Skeletal muscle satellite cell (primary cell): ENCODE measurements at regions not wholly inside any gene's neighbourhood (a gene's known extent, or its start where the extent isn't known, plus 50 kb on each side); places are given as distances from the start of the nearest gene placed in this dataset.

ENCODE experiments used
- H3K27me3 ChIP-seq: 2 replicates; pipeline ENCODE4 v1.7.0; 2013; ENCODE audit warnings: low read length; ENCODE audit not compliant: control insufficient read depth, insufficient read depth
- H3K36me3 ChIP-seq: 2 replicates; pipeline ENCODE4 v1.7.0; 2013; ENCODE audit warnings: mild to moderate bottlenecking, control low read depth, low read length; ENCODE audit not compliant: insufficient read depth
- H3K4me1 ChIP-seq: 2 replicates; pipeline ENCODE4 v1.7.0; 2013; ENCODE audit warnings: low read length; ENCODE audit not compliant: control insufficient read depth, insufficient read depth
- H3K4me2 ChIP-seq: 2 replicates; pipeline ENCODE4 v1.7.0; 2013; ENCODE audit warnings: mild to moderate bottlenecking, low read length
- H3K4me3 ChIP-seq: 2 replicates; pipeline ENCODE4 v1.7.0; 2013; ENCODE audit warnings: low read length
- H3K9ac ChIP-seq: 2 replicates; pipeline ENCODE4 v1.7.0; 2013; ENCODE audit warnings: mild to moderate bottlenecking, low read depth, low read length, moderate library complexity
- H3K9me3 ChIP-seq: replicated peaks from 2 replicates; pipeline ENCODE4 v1.7.0; 2013; ENCODE audit warnings: mild to moderate bottlenecking, control low read depth, low read length

DNA sequence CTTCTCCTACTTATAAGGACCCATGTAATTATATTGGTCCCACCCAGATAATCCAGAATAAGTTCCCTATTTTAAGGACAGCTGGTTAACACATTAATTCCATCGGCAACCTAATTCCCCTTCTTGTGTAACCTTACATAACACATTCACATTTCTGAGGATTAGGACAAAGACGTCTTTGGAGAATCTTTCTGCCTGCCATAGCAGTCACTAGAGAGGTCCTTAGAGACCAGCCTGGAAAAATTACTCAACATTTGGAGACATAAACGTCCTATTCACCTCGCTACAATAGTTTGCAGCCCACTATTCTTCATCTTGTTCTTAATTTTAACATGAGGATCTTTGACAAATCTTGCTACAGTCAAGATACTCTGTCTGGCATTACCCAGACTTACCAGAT lies 100.1 kb downstream of the MAFB start:
- no peaks in the 10 kb centered on the region for H3K9me3 ChIP-seq
- H3K27me3 ChIP-seq: no peaks in the 10 kb centered on the region
- H3K4me3 ChIP-seq: no peak overlapping the region
- H3K4me2 ChIP-seq: no peak overlapping the region
- H3K9ac ChIP-seq: no peak overlapping the region
- H3K36me3 ChIP-seq: no peaks in the 10 kb centered on the region
- no peaks in the 10 kb centered on the region for H3K4me1 ChIP-seq

DNA sequence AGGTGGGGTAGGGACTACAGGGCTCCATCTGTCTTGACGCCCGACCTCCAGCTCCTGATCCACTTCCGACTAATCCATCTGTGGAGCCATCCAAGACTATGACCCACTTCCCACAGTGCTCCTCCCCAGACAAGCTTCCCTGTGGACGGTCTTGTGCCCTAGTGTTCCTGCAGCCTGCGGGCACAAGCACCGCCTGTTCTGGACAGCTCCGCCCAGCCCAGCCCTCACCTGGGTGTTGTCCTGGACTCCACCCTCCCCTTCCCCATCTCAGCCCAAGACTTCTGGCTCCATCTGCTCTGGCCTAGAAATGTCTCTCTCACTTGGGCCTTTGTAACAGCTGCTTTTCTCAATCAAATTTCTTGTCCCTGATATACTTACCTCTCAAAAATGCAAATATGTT lies 102.0 kb downstream of the MAFB start:
- Histone ChIP-seq H3K36me3 (no peaks in the 10 kb centered on the region), H3K4me3 (no peak overlapping the region), H3K4me2 (no peak overlapping the region), H3K9ac (no peak overlapping the region), H3K4me1 (no peaks in the 10 kb centered on the region), H3K9me3 (no peaks in the 10 kb centered on the region), H3K27me3 (no peaks in the 10 kb centered on the region)

DNA sequence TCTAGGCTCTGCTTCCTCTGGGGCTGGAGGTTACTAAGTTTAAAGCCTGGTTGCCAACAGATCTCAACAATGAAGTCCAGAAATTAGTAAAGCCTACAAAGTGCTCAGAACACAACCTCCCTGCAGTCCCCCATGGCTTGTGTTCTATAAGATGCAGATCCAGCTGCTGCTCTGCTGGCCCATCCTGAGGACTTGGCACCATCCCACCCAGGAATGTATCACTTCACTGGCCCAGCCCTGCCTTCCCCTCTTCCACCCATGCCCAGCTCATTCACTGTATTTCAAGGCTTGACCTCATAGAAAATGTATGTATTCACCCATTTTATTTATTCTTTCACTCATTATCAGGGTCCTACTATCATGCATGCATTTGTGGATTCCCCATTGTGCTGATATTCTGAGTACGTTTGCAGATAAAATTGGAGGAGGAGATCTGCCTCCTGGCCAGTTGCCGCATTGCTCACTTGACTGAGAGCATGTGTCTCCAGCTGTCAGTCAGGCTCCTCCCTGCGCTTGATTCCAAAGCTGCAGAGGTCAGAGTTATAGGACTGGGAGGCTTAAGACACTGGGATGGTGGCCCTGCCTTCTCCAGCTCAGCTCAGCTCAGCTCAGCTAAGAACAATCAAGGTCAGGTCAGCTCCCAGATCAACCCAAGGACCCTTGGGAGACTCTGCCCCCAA lies 104.8 kb downstream of the MAFB start:
- Histone ChIP-seq H3K9me3 (no peaks in the 10 kb centered on the region), H3K4me2 (no peak overlapping the region), H3K4me1 (no peaks in the 10 kb centered on the region), H3K36me3 (no peaks in the 10 kb centered on the region), H3K27me3 (no peaks in the 10 kb centered on the region), H3K9ac (no peak overlapping the region), H3K4me3 (no peak overlapping the region)

DNA sequence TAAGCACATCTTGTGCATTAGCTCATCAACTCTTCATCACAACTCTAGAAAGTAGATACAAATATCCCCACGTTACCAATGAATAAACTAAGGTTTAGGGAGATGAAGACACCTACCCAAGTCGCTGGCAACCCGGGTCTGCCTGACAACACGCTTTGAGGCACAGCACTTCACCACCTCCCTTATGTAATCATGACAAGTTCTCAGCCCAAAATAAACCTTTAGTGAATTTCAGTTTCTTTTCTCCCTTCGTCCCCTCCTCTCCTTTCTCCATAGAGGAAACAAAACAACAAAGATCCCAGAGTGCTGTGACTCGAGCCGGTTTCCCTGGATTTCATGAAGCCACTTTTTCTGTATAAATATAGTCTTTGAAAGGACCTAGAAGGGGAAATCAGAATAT lies 105.4 kb downstream of the MAFB start:
- Histone ChIP-seq H3K4me2 (no peak overlapping the region), H3K4me1 (no peaks in the 10 kb centered on the region), H3K9me3 (no peaks in the 10 kb centered on the region), H3K4me3 (no peak overlapping the region), H3K27me3 (no peaks in the 10 kb centered on the region), H3K36me3 (no peaks in the 10 kb centered on the region), H3K9ac (no peak overlapping the region)

DNA sequence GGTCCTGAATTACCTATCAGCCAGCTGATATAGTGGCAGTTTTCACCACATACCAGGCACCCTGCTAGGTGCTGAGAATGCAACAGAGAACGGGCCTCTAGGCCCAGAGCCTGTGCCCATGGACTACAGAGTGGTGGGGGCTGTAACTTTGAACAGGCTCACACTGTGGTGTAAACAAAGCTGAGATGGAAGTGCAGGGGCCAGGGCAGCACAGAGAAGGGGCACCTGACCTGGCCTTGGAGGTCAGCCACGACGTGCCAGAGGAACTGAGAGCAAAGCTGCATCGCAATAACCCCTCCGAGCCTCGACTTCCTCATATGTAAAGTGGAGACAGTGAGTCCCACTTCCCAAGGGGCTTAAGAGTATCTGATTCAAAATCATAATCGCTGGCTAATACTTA lies 105.8 kb downstream of the MAFB start:
- Histone ChIP-seq H3K4me2 (no peak overlapping the region), H3K9me3 (no peaks in the 10 kb centered on the region), H3K4me3 (no peak overlapping the region), H3K9ac (no peak overlapping the region), H3K4me1 (no peaks in the 10 kb centered on the region), H3K36me3 (no peaks in the 10 kb centered on the region), H3K27me3 (no peaks in the 10 kb centered on the region)

DNA sequence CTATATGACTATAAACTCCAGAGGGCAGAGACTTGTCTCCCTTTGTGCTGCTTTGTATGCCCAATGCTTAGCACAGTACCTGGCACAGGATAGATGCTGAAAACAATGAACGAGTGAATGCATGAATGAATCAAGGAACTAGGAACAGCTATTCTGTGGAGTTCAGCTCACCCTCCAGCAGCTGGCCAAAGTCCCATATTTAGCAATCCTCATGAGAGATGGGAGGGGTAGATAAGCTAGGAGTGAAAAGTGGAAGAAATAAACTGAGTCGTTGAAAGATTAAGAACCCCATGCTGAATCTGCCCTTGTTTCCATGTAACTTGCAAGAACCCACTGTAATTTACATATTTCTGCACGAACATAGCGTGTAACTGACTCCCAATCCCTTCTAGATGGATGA lies 106.5 kb downstream of the MAFB start:
- no peaks in the 10 kb centered on the region for H3K4me1 ChIP-seq
- H3K36me3 ChIP-seq: no peaks in the 10 kb centered on the region
- H3K9ac ChIP-seq: no peak overlapping the region
- no peak overlapping the region for H3K4me3 ChIP-seq
- H3K27me3 ChIP-seq: no peaks in the 10 kb centered on the region
- no peak overlapping the region for H3K4me2 ChIP-seq
- H3K9me3 ChIP-seq: no peaks in the 10 kb centered on the region

DNA sequence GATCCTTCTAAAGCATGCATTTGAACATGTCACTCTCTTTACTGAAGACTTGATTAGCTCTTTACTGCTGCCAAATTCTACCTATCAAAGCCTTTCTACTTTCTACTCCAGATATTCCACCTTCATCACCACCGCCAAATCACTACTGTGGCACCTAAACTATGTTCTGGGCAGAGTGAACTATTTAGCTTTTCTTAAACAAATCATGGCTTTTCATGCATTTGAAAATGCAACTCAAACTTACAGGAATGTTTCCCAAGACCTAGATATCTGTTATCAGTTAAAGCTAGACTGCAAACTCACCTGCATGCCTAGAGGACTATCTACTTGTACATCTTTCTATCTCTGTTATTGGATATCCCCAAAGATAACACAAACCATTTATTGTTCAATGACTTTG lies 109.3 kb downstream of the MAFB start:
- Histone ChIP-seq H3K9ac (no peak overlapping the region), H3K4me2 (no peak overlapping the region), H3K27me3 (no peaks in the 10 kb centered on the region), H3K9me3 (no peaks in the 10 kb centered on the region), H3K36me3 (no peaks in the 10 kb centered on the region), H3K4me3 (no peak overlapping the region), H3K4me1 (no peaks in the 10 kb centered on the region)

DNA sequence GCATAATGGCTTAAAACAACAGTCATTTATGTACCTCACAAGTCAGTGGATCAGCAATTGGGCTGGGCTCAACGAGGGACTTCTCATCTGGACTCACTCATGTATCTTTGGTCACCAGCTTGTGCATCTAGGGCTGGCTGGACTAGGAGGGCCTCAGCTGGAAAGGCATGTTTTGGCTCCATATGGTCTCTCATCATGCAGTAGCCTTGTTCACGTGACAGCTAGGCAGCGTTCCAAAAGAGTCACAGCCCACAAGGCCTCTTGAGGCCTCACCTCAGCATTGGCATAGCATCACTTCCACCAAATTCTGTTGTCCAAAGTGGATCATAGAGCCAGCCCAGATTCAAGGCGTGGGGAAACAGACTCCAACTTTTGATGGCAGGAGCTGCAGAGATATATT lies 110.1 kb downstream of the MAFB start:
- H3K4me2 ChIP-seq: no peak overlapping the region
- no peaks in the 10 kb centered on the region for H3K27me3 ChIP-seq
- H3K9me3 ChIP-seq: no peaks in the 10 kb centered on the region
- no peaks in the 10 kb centered on the region for H3K36me3 ChIP-seq
- H3K4me1 ChIP-seq: no peaks in the 10 kb centered on the region
- no peak overlapping the region for H3K9ac ChIP-seq
- H3K4me3 ChIP-seq: no peak overlapping the region

DNA sequence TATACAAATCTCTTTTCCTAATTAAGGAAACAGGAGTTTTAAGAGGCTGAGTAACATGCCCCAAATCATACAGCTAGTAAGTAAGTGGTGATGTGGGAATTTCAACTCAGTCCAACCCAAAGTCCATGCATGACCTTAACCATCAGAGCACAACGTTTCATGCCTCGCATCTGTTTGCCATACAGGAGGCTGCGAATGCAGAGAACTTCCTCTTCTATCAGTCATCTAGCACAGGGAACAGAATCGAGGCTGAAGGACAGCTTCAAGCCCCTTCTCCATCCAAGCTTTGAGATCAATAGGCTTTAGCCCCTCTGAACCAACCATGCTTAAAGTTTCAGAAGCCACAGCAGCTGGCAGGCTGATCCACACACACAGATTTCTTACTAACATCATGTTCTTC lies 113.2 kb downstream of the MAFB start:
- no peaks in the 10 kb centered on the region for H3K27me3 ChIP-seq
- H3K4me1 ChIP-seq: no peaks in the 10 kb centered on the region
- H3K4me2 ChIP-seq: no peak overlapping the region
- H3K9me3 ChIP-seq: no peaks in the 10 kb centered on the region
- no peak overlapping the region for H3K9ac ChIP-seq
- H3K4me3 ChIP-seq: no peak overlapping the region
- H3K36me3 ChIP-seq: no peaks in the 10 kb centered on the region

DNA sequence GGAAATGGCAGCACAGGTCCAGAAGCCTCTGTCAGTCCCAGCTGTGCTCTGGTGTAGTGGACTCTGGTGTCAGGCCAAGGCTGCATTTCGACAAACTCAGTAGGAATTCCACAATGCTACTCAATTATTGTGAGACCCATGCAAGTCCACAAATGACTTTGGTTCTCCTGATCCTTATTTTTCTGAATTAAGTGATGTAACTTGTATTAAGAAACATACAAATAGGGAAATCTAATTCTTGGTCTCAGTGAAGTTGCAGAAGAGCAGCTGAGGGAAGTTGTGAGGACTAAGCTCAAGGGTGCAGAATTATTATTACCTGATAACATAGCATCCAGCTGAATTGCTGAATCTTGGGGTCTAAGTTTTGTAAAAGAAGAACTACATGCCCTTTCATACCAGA lies 116.8 kb downstream of the MAFB start:
- H3K4me1 ChIP-seq: no peaks in the 10 kb centered on the region
- no peak overlapping the region for H3K4me2 ChIP-seq
- no peaks in the 10 kb centered on the region for H3K9me3 ChIP-seq
- no peaks in the 10 kb centered on the region for H3K36me3 ChIP-seq
- H3K27me3 ChIP-seq: no peaks in the 10 kb centered on the region
- no peak overlapping the region for H3K9ac ChIP-seq
- no peak overlapping the region for H3K4me3 ChIP-seq

DNA sequence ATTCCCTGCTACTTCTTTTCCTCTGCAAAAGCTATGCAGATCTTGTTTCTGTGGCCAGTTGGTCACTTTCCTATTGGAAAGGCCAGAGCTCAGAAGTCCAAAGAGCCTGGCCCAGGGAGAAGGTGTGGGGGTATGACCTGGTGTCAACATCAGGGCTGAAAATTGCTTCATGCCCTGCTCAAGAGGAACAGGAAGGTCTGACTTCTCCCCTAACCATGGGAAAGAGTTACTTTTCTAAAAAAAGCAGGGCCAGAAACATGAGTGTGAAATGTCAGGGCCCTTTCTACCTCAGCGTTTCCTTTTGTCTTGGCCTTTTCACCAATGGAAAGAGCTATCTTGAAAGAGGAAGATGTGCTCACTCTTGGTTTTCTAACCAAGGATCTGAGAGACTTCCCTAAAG lies 117.4 kb downstream of the MAFB start:
- Histone ChIP-seq H3K9me3 (no peaks in the 10 kb centered on the region), H3K36me3 (no peaks in the 10 kb centered on the region)

DNA sequence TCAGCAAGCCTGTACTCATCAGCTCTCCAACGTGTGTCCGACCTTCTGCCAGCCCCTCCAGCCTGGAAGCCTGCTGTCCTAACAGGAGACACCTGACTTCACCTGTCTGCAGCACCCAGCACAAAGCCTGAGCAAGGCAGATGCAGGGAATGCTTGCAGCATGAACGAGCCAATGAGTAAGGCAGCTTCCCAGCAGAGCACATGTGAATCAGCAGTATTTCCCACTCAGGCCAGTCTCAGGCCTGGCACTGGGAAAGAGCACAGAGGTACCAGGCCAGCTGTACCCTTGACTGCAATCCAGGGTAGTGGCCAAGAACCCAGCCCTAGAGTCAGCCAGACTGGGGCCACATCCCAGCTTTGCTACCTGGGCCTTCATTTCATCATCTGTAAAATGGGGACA lies 120.8 kb downstream of the MAFB start:
- Histone ChIP-seq H3K9me3 (no peaks in the 10 kb centered on the region), H3K4me1 (peaks cover 9% of the 10 kb centered on the region), H3K4me2 (no peak overlapping the region), H3K36me3 (no peaks in the 10 kb centered on the region), H3K27me3 (no peaks in the 10 kb centered on the region), H3K9ac (no peak overlapping the region), H3K4me3 (no peak overlapping the region)

More for the DNA sequence above, 117.4 kb downstream of the MAFB start:
- Histone ChIP-seq H3K4me2 (no peak overlapping the region), H3K4me3 (no peak overlapping the region), H3K4me1 (no peaks in the 10 kb centered on the region), H3K9ac (no peak overlapping the region), H3K27me3 (no peaks in the 10 kb centered on the region)
